Thyroid gland (tissue), 4 donors: ENCODE measurements at regions not wholly inside any gene's neighbourhood (a gene's known extent, or its start where the extent isn't known, plus 50 kb on each side); places are given as distances from the start of the nearest gene placed in this dataset.

Experiments
- DNase-seq, 2 donors: peaks; one replicate each; pipeline ENCODE4 v3.0.0-alpha.2; 2019
- H3K27ac ChIP-seq, 3 donors: fragments of 200-600 bp; sonication (generic); 1 replicate in 2 of 3; 2 replicates in 1 of 3; pipeline ENCODE4 v1.5.1; 2016 to 2019; ENCODE audit warnings: mild to moderate bottlenecking in 1 of 3, moderate library complexity in 1 of 3
- H3K27me3 ChIP-seq: fragments of 200-600 bp; sonication (generic); one replicate; pipeline ENCODE4 v1.5.1; 2019
- H3K36me3 ChIP-seq, 2 donors: fragments of 200-600 bp; sonication (generic); one replicate each; pipeline ENCODE4 v1.5.1; 2016 to 2019
- H3K4me1 ChIP-seq, 2 donors: fragments of 200-600 bp; sonication (generic); one replicate each; pipeline ENCODE4 v1.5.1; 2017 to 2019
- H3K4me3 ChIP-seq, 3 donors: fragments of 200-600 bp; sonication (generic); replicated peaks in 1 of 3; 1 replicate in 2 of 3; 2 replicates in 1 of 3; pipeline ENCODE4 v1.5.1; 2016; ENCODE audit warnings: mild to moderate bottlenecking in 1 of 3
- H3K9me3 ChIP-seq: fragments of 200-600 bp; sonication (generic); one replicate; pipeline ENCODE4 v1.5.1; 2017
- CTCF ChIP-seq, 6 experiments: fragments of 200-600 bp in 3 of 6; fragments of 450-650 bp in 3 of 6; sonication (generic) in 3 of 6; IDR thresholded peaks; one replicate each; pipeline ENCODE4 v1.5.1; 2016 to 2019; ENCODE audit warnings: antibody characterized with exemption in 6 of 6, mild to moderate bottlenecking in 2 of 6, inconsistent platforms in 1 of 6, moderate library complexity in 1 of 6
- POLR2A ChIP-seq, 2 donors: fragments of 450-650 bp; IDR thresholded peaks; one replicate each; pipeline ENCODE4 v1.6.1; 2017; ENCODE audit warnings: antibody characterized with exemption in 2 of 2, mild to moderate bottlenecking in 2 of 2, moderate library complexity in 1 of 2
- WGBS, 2 donors: methylation state at CpG; one replicate each; pipeline ENCODE4 v1.1.5; 2017; 5-methylcytosine and 5-hydroxymethylcytosine counted together
- intact Hi-C: fragments of 100-400 bp; cut with DNase I; formaldehyde crosslinking; loops from one replicate; pipeline ENCODE4 v1.15.1; 2023

GRCh38 chr11:33467966-33468365, 210.8 kb downstream of the HIPK3 start:
- WGBS, 2 donors: 82 to 85% methylated on average over 4 of the region's 4 CpGs
- H3K9me3 ChIP-seq: no peaks in the 10 kb centered on the region
- intact Hi-C loops: no loop called here
- no peaks in the 10 kb centered on the region for H3K4me1 ChIP-seq
- no peaks in the 10 kb centered on the region for H3K27me3 ChIP-seq
- no peak overlapping the region for H3K27ac ChIP-seq
- DNase-seq: no peak
- H3K4me3 ChIP-seq: no peak overlapping the region
- no peaks in the 10 kb centered on the region for H3K36me3 ChIP-seq
- no peak for TF ChIP-seq POLR2A (IDR thresholded peaks at IDR 0.05)
- TF ChIP-seq CTCF (IDR thresholded peaks at IDR 0.05): no peak

DNA sequence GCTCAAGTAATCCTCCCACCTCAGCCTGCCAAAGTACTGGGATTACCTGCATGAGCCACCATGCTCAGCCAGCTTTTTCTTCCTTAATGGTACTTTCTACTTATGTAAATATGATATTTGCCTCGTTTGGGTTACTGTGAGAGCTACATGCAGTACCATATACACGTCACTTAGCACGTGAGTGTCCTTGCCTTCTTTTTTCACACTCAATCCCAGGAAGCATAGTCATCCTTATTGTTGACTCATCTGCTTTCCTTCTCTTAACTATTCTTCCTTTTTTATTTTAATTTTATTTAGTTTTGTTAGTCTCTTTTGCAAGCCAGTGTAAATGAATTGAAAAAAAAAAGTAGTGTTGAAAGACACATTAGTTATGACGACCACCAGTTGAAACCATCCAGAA, 205.9 kb downstream of the HIPK3 start:
- TF ChIP-seq CTCF (IDR thresholded peaks at IDR 0.05) (no peak), POLR2A (IDR thresholded peaks at IDR 0.05) (no peak)
- H3K27ac ChIP-seq: no peak overlapping the region
- no peaks in the 10 kb centered on the region for H3K36me3 ChIP-seq
- no peaks in the 10 kb centered on the region for H3K4me1 ChIP-seq
- no peak overlapping the region for H3K4me3 ChIP-seq
- 71 to 79% methylated on average over 4 of the region's 4 CpGs for WGBS, 2 donors
- H3K9me3 ChIP-seq: no peaks in the 10 kb centered on the region
- no peak for DNase-seq
- no peaks in the 10 kb centered on the region for H3K27me3 ChIP-seq
- intact Hi-C loops: no loop called here

- H3K4me3 ChIP-seq: no peak overlapping the region
- no peaks in the 10 kb centered on the region for H3K27me3 ChIP-seq
- H3K36me3 ChIP-seq: no peaks in the 10 kb centered on the region
- 77 to 89% methylated on average over 4 of the region's 4 CpGs for WGBS, 2 donors
- intact Hi-C loops: no loop called here
- H3K27ac ChIP-seq: no peak overlapping the region
- H3K4me1 ChIP-seq: no peaks in the 10 kb centered on the region
- H3K9me3 ChIP-seq: no peaks in the 10 kb centered on the region
- DNase-seq: no peak
- TF ChIP-seq CTCF (IDR thresholded peaks at IDR 0.05) (no peak), POLR2A (IDR thresholded peaks at IDR 0.05) (no peak)
These were observed 204.4 kb downstream of the HIPK3 start for GRCh38 chr11:33461369-33462125.

DNA sequence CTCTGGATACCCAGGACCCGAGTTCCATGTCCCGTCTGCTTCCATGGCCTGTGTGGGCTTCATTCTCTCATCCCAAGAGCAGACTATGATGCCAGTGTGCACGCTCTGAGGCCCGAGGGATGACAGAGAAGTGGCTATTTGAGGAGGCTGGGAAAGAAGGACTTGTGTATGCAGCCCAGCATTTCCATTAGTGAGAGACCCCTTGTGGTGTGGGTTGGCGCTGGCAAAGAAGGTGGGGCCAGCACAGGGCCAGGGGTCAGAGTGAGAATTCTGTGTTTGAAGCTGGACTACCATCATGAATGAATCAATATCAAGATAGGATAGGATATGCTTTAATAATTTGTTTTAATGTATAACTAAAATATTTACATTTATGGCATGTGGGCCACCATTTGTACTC, 200.8 kb downstream of the HIPK3 start:
- H3K9me3 ChIP-seq: no peaks in the 10 kb centered on the region
- WGBS, 2 donors: 89 to 95% methylated on average over 5 of the region's 5 CpGs
- TF ChIP-seq CTCF (IDR thresholded peaks at IDR 0.05) (no peak), POLR2A (IDR thresholded peaks at IDR 0.05) (no peak)
- no peaks in the 10 kb centered on the region for H3K4me1 ChIP-seq
- H3K27ac ChIP-seq: no peak overlapping the region
- DNase-seq: no peak
- H3K27me3 ChIP-seq: no peaks in the 10 kb centered on the region
- no peaks in the 10 kb centered on the region for H3K36me3 ChIP-seq
- no peak overlapping the region for H3K4me3 ChIP-seq
- intact Hi-C loops: no loop called here

GRCh38 chr11:33455867-33456463, 198.8 kb downstream of the HIPK3 start:
- H3K27ac ChIP-seq: no peak overlapping the region
- H3K36me3 ChIP-seq: no peaks in the 10 kb centered on the region
- no peaks in the 10 kb centered on the region for H3K4me1 ChIP-seq
- 84 to 88% methylated on average over 4 of the region's 4 CpGs for WGBS, 2 donors
- no peak overlapping the region for H3K4me3 ChIP-seq
- H3K27me3 ChIP-seq: no peaks in the 10 kb centered on the region
- H3K9me3 ChIP-seq: no peaks in the 10 kb centered on the region
- TF ChIP-seq POLR2A (IDR thresholded peaks at IDR 0.05): no peak
- no peak for TF ChIP-seq CTCF (IDR thresholded peaks at IDR 0.05)
- intact Hi-C loops: no loop called here
- no peak for DNase-seq
